Left renal cortex interstitium (tissue), 4 donors: ENCODE measurements at regions not wholly inside any gene's neighbourhood (a gene's known extent, or its start where the extent isn't known, plus 50 kb on each side); places are given as distances from the start of the nearest gene placed in this dataset.

Experiments used
- DNase-seq, 4 donors: peaks; one replicate each; pipeline ENCODE4 v3.0.0-alpha.2; 2013; ENCODE audit warnings: low read depth in 4 of 4, low spot score in 2 of 4, missing footprints in 1 of 4

GRCh38 chr1:38724160-38725131, 135.1 kb downstream of the RRAGC start:
- no peak for DNase-seq

GRCh38 chr1:38721816-38722215, 137.8 kb downstream of the RRAGC start:
- no peak for DNase-seq

GRCh38 chr1:38719880-38720279, 139.7 kb downstream of the RRAGC start:
- DNase-seq = no peak

GRCh38 chr1:38718031-38718430, 141.5 kb downstream of the RRAGC start:
- no peak for DNase-seq

GRCh38 chr1:38716229-38716628, 143.3 kb downstream of the RRAGC start:
- DNase-seq = no peak

- DNase-seq = no peak
Measured at GRCh38 chr1:38715415-38715814, 144.2 kb downstream of the RRAGC start.

GRCh38 chr1:38712046-38712445, 147.5 kb downstream of the RRAGC start:
- no peak for DNase-seq

GRCh38 chr1:38708701-38709258, 150.8 kb downstream of the RRAGC start:
- DNase-seq = no peak

- no peak for DNase-seq
Measured at GRCh38 chr1:38701088-38701487, 158.5 kb downstream of the RRAGC start.

- DNase-seq = no peak
Measured at GRCh38 chr1:38700077-38700470, 159.5 kb downstream of the RRAGC start.

- no peak for DNase-seq
Measured at GRCh38 chr1:38699330-38700076, 160.1 kb downstream of the RRAGC start.

GRCh38 chr1:38697387-38697786, 162.2 kb downstream of the RRAGC start:
- DNase-seq = no peak

- no peak for DNase-seq
Measured at GRCh38 chr1:38696371-38696770, 163.2 kb downstream of the RRAGC start.

- DNase-seq = no peak
Measured at GRCh38 chr1:38693759-38694158, 165.8 kb downstream of the RRAGC start.

- no peak for DNase-seq
Measured at GRCh38 chr1:38693031-38693430, 166.5 kb downstream of the RRAGC start.

- DNase-seq = no peak
Measured at GRCh38 chr1:38690790-38691449, 168.7 kb downstream of the RRAGC start.

- no peak for DNase-seq
Measured at GRCh38 chr1:38686927-38687255, 172.7 kb downstream of the RRAGC start.

- DNase-seq = no peak
Measured at GRCh38 chr1:38686167-38686926, 173.2 kb downstream of the RRAGC start.

- no peak for DNase-seq
Measured at GRCh38 chr1:38685388-38685787, 174.2 kb downstream of the RRAGC start.

- DNase-seq = peak in 3 of 4 donors; percentile 1 to 36 (median 13)
Measured at GRCh38 chr1:38680801-38681510, 178.6 kb downstream of the RRAGC start.
